Activated CD8-positive, alpha-beta memory T cell treated with anti-CD3 and anti-CD28 coated beads, Interleukin-2, amount 50 U/mL, for 1 hour (primary cell): ENCODE measurements at regions not wholly inside any gene's neighbourhood (a gene's known extent, or its start where the extent isn't known, plus 50 kb on each side); places are given as distances from the start of the nearest gene placed in this dataset.
"Not testable (repeated sequence)": the region's sequence is repeated elsewhere in the genome, so short reads cannot be mapped to it uniquely, and the experiment has no call there.

Experiments used
- DNase-seq: peaks from one replicate; pipeline ENCODE4 v3.0.0-alpha.2; 2020; ENCODE audit errors: extremely low read depth

DNA sequence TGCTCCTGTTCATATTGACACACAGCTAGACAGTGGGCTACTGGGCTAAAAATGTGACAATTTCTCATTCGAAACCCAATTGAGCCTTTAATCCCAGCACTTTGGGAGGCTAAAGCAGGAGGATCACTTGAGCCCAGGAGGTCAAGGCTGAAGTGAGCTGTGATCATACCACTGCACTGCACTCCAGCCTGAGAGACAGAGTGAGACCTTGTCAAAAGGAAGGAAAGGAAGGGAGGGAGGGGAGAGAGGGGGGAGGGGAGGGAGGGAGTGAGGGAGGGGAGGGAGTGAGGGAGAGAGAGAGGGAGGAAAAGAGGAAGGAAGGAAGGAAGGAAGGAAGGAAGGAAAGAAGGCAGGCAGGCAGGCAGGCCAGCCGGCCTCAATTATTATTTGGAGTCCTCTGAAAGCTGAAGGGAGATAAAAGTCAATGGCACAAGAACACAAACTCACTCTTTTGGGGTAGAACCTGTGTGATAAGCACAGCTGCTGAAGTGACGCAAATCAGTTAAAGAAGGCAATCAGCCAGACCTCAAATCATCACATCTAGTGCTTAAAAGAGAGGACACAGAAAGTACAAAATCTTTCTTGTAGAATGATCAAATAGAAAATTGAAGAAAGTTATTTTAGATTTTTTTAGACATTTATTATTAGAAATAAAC is 98.1 kb downstream of the CCDC71L start:
- no peak for DNase-seq

- no peak for DNase-seq
These were observed 99.1 kb downstream of the CCDC71L start for GRCh38 chr7:106561666-106562411.

GRCh38 chr7:106561151-106561550 is 99.8 kb downstream of the CCDC71L start:
- no peak for DNase-seq

DNA sequence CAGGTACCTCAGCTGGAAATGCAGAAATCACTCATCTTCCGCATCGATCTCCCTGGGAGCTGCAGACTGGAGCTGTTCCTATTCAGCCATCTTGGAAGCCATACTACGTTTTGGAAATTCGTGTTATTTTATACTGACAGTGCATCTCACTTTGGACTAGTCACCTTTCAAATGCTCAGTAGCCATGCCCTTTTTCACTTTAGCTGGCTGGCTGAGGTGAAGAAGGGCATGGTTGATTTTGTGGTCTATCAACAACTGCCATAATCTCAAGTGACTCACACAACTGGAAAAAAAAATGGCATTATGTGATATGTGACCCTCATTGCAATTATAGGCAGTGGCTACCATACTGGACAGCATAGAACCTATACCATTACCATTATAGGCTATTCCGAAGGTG is 100.5 kb downstream of the CCDC71L start:
- no peak for DNase-seq

GRCh38 chr7:106556244-106556643 is 104.7 kb downstream of the CCDC71L start:
- not testable (repeated sequence) for DNase-seq

- DNase-seq, result not testable (repeated sequence)
These were observed 106.3 kb downstream of the CCDC71L start for GRCh38 chr7:106554623-106555022.

- DNase-seq, result no peak
These were observed 107.5 kb downstream of the CCDC71L start for GRCh38 chr7:106553446-106553836.

- DNase-seq, result no peak
These were observed 108.1 kb downstream of the CCDC71L start for GRCh38 chr7:106552645-106553445.

- DNase-seq, result no peak
These were observed 109.0 kb downstream of the CCDC71L start for GRCh38 chr7:106551936-106552335.

GRCh38 chr7:106548491-106548890 is 112.5 kb downstream of the CCDC71L start:
- DNase-seq, result no peak

- no peak for DNase-seq
These were observed 115.7 kb downstream of the CCDC71L start for GRCh38 chr7:106545275-106545674.

DNA sequence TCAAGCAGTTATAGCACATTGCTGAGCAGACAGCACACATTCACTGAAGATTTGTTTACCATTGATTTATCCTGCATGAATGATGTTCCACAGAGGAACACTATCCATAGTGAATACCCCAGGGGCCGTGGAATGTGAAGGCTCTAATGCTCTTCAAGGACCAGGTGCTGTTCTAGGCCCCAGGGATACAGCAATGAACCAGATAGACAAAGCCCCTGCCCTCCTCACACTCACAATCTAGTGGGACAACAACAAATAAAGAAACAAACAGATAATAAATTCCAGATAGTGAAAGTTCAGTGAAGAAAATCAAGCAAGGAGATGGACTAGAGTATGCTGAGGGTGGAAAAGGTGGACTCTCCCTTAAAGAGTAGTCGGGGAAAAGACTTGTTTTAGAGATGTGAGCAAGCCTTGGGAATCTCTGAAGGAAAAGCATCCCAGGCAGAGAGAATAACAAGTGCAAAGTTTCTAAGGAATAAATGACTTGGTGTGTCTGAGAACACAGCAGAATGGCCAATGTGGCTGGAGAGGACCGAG is 117.7 kb downstream of the CCDC71L start:
- no peak for DNase-seq

GRCh38 chr7:106542550-106543220 is 118.3 kb downstream of the CCDC71L start:
- DNase-seq, result no peak

DNA sequence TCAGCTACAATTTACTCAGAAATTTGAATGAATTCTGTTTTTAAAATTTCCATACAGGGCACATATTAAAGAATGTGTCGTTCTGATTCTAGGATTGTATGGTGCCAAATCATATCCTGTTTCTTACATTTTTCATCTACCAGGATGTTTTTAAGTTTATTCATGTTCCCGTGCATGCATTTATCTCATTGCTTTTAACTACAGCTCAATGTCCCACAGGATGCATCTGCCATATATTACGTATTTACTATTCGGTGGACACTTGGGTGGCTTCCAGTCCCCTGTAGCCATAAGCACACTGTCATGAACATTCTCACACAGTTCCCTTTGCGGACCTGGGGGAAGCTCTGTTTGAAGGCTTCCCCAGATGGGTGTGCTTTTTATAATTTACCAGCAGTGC is 122.3 kb downstream of the CCDC71L start:
- DNase-seq, result no peak

DNA sequence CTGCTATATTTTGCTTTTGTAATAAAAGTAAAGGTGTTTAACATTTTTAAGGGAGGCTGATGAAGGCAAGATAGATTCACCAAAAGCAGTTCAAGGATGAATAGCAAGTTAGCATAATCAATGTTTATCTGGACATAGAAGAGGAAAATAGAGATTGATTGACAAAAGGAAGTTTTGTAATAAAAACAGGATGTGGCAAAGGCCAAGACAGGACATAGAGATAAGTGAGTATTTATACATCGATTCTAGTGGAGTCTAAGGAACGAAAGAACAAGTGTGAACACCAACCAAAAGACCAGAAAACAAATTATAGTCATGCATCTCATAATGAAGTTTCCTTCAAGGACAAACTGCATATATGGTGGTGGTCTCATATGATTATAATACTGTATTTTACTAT is 123.8 kb downstream of the CCDC71L start:
- DNase-seq, result no peak

DNA sequence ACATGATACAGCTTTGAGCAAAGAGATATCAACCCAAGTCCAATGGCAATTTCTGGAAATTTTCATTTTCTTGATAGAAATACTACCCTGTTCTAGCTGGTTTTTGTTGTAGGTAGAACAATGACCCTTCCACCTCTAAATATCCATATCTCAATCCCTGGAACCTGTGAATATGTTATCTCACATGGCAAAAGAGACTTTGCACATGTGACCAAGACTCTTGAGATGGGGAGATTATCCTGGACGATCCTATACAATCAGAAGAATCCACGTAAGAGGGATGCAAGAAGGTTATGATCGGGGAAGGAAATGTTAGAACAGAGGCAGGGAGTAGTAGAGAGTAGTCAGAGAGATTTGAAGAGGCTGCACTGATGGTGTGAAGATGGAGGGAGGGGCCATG is 124.9 kb downstream of the CCDC71L start:
- no peak for DNase-seq

- DNase-seq, result no peak
These were observed 125.6 kb downstream of the CCDC71L start for GRCh38 chr7:106535234-106535932.

DNA sequence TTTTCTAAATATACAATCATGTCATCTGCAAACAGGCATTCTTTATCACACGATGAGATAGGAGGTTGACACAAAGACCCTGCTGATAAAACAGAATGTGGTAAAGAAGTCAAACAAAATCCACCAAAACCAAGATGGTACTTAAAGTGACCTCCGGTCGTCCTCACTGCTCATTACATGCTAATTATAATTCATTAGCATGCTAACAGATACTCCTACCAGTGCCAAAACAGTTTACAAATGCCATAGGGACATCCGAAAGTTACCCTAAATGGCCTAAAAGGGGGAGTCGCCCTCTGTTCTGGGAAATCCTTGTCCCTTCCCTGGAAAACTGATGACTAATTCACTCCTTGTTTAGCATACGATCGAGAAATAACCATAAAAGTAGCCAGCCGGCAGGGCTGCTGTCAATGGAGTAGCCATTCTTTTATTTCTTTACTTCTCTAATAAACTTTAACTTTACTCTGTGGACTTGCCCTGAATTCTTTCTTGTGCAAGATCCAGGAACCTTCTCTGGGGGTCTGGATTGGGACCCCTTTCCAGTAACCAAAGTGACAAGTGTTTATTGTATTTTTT is 126.6 kb downstream of the CCDC71L start:
- no peak for DNase-seq

DNA sequence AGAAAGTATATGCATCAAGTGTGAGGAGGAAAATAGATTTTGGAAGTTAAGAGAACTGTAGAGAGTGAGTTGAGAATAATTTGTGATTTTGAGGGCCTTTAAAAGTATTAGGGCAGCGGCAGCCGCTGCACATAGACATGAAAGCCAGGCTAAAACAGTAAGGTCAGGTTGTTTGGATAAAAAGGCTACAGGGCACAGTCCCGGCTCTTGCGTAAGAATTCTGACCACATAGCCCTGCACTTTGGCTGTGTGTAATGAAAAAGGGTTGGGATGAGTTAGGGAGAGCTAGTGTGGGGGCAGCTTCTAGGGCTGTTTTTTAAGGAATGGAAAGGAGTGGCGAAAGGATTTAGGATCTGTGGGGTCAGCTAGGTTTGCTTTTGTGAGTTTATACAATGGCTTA is 130.8 kb downstream of the CCDC71L start:
- DNase-seq, result not testable (repeated sequence)

GRCh38 chr7:106526617-106527016 is 134.3 kb downstream of the CCDC71L start:
- not testable (repeated sequence) for DNase-seq

DNA sequence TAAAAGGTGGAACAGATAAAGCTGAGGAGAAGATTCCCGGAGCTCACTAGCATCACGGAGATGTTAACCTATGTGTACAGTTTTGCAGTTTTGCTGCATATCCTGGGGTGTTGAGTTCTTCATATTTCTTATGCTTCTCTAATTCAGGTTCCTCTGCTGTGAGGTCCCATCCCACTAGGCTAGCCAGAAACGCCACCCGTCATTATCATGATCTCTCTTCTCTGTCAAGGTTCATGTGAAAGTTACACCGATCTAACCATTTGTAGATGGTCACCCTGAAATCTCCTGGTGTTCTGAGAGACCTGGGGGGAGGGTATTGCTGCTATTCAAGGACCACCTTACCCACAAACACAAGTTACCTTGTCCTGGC is 136.3 kb downstream of the CCDC71L start:
- DNase-seq, result no peak
